SW480 (cell line): ENCODE measurements at regions not wholly inside any gene's neighbourhood (a gene's known extent, or its start where the extent isn't known, plus 50 kb on each side); places are given as distances from the start of the nearest gene placed in this dataset.
A peak's percentile ranks its signal among the peaks of the same experiment; 100 is the strongest.
"Not testable (repeated sequence)": the region's sequence is repeated elsewhere in the genome, so short reads cannot be mapped to it uniquely, and the experiment has no call there.

ENCODE experiments used
- DNase-seq: peaks from one replicate; pipeline ENCODE4 v3.0.0-alpha.2; 2016; ENCODE audit warnings: low spot score

- no peak for DNase-seq
These were observed 502.4 kb upstream of the PTCHD4 start for GRCh38 chr6:48613231-48613949.

GRCh38 chr6:48611332-48611731 lies 500.3 kb upstream of the PTCHD4 start:
- no peak for DNase-seq

- DNase-seq, result no peak
These were observed 499.8 kb upstream of the PTCHD4 start for GRCh38 chr6:48610846-48611245.

DNA sequence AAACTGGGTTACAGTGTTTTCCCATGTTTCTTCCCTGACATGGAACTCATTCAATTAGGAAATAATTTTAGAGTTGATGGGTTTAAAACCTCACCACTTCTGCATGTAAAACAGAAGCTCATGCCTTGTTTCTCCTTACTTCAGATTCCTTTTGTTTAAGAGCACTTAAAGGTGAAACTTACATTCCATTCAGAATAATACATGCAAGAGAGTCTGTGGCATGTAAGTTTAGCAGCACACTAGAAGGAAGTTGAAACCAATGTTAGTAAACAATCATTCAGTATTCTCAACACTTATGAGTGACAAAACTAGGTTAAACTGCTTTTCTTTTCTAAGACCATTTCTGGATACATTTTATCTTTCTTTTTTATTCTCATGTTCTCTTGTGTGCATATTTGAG lies 495.6 kb upstream of the PTCHD4 start:
- no peak for DNase-seq

- no peak for DNase-seq
These were observed 487.0 kb upstream of the PTCHD4 start for GRCh38 chr6:48597951-48598350.

DNA sequence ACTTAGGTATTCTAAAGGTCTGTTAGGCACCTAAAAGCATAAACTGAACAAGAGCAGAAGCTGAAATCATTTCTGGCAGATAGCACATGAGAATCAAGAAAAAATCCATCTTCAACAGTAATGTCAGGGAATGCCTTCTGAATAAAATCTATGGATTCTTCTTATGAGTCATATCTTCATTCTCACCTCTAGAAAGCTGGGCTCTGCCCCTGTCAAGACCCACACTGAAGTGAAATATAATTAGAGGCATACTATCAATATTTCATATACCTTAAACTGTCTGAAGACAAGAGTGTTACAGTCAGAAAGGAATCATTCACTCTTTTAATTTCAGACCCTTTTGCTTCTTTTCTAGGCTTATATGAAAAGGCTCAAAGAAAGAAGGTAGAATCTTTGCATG lies 485.8 kb upstream of the PTCHD4 start:
- DNase-seq, result no peak

- not testable (repeated sequence) for DNase-seq
These were observed 480.2 kb upstream of the PTCHD4 start for GRCh38 chr6:48591158-48591557.

GRCh38 chr6:48584846-48585245 lies 473.8 kb upstream of the PTCHD4 start:
- no peak for DNase-seq

DNA sequence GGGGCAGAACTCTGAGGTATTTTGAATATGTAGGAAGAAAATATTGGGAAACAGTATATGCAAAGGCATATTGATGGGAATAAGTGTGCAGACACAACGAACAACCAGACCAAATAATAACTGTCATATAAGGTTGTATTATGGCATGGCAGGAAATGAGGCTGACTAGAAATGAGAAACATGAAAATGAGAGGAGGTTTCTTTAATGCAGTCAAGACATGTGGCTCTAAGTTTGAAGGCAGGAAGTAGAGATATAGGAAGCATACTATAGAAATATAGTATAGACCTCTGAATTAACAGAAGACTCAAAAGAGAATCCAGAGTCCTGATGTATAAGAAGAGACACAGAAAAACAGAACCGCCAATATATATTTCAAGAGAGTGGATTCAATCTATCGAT lies 459.7 kb upstream of the PTCHD4 start:
- no peak for DNase-seq

- no peak for DNase-seq
These were observed 457.9 kb upstream of the PTCHD4 start for GRCh38 chr6:48568856-48569255.

- DNase-seq, result no peak
These were observed 456.0 kb upstream of the PTCHD4 start for GRCh38 chr6:48567016-48567415.

DNA sequence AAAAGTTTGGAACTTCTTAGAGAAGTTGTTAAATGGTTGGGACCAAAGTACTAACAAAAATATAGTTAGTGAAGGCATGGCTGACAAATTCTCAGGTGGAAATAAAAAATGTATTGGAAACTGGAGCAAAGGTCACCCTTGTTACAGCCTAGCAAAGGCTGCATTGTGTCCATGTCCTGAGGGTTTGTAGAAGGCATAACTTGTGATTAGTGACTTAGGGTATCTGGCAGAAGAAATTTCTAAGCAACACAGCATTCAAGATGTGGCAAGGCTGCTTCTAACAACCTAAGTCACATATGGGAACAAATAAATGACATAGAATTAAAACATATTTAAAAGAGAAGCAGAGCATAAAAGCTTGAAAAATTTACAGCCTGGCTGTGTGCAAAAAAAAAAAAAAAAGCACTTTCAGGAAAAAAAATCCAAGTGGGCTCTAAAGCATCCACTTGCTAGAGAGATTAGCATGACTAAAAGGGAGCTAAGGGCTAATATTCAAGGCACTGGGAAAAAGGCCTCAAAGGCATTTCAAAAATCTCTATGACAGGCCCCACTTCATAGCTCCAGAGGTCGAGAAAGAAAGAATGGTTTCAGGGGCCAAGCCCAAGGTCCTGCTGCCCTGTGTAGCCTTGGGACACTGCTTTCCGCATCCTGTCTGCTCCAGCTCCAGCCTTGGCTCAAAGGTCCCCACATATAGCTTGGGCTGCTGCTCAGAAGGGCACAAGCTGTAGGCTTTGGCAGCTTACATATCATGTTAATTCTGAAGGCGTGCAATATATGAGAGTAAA lies 453.2 kb upstream of the PTCHD4 start:
- no peak for DNase-seq

DNA sequence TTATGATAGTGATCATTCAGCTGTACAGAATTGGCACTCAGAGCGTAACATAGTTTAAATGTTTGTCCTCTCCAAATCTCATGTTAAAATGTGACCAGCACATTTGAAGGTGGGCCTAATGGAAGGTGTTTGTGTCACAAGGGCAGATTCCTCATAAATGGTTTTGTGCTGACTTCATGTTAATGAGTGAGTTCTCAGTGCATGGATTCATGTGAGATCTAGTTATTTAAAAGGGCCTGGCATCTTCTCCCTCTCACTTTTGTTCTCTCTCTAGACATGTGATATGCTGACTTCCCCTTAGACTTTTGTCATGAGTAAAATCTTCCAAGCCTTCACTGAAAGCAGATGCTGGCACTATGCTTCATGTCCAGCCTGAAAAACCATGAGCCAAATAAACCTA lies 452.4 kb upstream of the PTCHD4 start:
- no peak for DNase-seq

- DNase-seq, result no peak
These were observed 449.4 kb upstream of the PTCHD4 start for GRCh38 chr6:48560408-48560807.

GRCh38 chr6:48553467-48554189 lies 442.6 kb upstream of the PTCHD4 start:
- DNase-seq, result no peak

- no peak for DNase-seq
These were observed 441.9 kb upstream of the PTCHD4 start for GRCh38 chr6:48552905-48553304.

GRCh38 chr6:48550603-48551002 lies 439.6 kb upstream of the PTCHD4 start:
- DNase-seq, result no peak

DNA sequence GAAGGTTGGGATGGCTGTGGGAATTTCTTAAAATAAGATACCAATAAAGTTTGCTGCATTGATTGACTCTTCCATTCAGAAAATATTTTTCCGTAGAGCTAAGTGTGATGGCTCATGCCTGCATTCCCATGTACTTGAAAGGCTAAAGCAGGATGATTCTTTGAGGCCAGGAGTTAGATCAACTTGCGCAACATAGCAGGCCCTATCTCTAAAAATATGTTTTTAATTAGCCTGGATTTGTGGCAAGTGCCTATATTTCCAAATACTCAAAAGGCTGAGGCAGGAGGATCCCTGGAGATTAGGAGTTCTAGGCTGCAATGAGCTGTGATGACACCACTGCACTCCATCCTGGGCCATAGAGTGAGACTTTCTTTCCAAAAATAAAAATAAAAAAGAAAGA lies 431.2 kb upstream of the PTCHD4 start:
- no peak for DNase-seq

- no peak for DNase-seq
These were observed 430.7 kb upstream of the PTCHD4 start for GRCh38 chr6:48541649-48542048.

DNA sequence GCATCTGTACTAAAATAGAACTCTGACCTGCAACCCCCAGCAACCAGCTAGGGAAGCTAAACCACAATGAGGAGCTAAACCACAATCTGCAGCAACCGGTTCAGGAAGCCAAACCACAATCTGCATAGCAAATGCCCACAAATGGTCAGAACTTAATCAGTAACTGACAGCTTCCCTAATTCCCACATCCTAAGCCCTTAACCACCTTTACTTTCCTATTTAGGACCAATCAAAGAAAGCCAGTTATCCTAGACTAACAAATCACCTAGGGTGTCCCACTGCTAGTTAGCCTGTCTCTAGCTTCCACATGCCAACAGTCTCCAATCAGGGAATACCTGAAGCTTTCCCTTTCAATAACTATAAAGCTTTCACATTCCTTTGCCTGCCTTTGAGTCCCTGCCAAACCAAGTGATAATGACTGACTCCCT lies 424.6 kb upstream of the PTCHD4 start:
- DNase-seq, result peak; percentile 82

DNA sequence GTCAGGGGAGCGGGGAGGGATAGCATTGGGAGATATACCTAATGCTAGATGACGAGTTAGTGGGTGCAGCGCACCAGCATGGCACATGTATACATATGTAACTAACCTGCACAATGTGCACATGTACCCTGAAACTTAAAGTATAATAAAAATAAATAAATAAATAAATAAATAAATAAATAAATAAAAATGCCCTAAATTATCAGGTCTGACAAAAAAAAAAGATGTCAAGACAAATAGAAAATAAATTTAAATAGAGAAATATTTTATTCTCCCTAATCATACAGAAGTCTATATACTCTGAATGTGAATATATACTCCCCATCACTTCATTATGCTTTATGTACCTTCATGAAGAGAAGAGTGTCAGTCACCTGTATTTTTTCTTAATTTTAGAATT lies 420.0 kb upstream of the PTCHD4 start:
- DNase-seq, result not testable (repeated sequence)

DNA sequence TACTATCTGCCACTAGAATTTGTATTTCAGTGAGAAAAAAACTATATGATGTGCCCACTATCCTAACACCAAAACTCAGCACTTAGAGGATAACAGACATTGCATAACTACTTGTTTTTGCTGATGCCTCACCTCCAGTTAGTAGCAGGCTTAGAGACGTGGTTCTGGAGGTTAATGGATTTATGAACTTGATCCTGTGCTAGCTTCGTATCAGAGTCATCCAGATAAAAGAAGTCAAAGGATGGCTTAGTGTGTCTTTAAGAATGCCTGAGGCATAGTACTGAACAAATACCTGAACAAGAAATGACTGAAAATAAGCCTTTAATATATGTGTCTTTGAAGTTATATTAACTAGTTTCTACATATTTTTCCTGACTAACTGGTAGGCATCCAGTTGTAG lies 414.9 kb upstream of the PTCHD4 start:
- DNase-seq, result no peak

DNA sequence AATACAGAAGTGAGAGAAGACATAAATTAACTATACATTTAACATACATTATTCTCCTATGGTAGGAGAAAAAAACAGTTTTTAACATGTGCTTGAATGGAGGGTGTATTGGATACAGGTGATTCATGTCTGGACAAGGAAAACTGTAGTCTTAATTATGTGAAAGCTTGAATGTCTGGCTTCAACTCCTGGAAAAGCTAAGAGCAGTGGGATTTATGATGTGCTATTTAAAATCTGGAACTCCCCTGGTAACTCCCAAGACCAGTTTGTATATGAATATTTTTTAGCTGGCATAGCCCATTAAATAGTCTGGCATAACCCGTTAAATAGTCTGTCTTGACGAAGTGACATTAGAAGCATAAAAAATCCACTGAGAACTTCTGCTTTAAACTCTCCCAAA lies 410.0 kb upstream of the PTCHD4 start:
- DNase-seq, result no peak
